ENCODE measurements at regions not wholly inside any gene's neighbourhood (a gene's known extent, or its start where the extent isn't known, plus 50 kb on each side); places are given as distances from the start of the nearest gene placed in this dataset.
"Not testable (repeated sequence)": the region's sequence is repeated elsewhere in the genome, so short reads cannot be mapped to it uniquely, and the experiment has no call there.

DNA sequence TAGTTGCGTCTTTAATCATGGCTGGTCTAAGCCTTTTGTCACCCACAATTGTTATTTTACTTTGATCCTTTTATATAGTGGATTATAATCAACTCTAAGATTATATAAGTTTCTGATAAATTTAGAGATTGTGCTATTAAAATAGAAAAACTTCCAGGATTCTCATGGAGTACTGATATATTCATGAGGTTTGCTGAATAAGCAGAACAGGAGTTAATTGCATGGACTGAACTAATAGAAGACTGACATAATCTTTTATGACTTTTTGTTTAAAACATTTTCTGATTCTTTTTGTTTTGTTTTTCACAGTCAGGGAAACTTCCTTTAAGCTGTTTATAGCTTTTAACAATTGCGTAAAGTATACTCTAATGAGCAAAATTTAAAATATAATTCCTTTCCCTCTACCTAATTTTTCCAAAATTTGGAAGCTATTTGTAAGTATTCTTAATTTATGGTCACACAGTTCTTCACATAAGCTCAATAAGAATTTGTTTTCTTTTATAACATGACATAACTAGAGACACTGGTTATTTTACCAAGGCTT, 129.9 kb upstream of the TMEM260 start:
- WGBS, 2 donors: 69 to 95% methylated on average over 2 of the region's 2 CpGs
- ATAC-seq (ENCODE audit: insufficient read depth, low FRiP score): no peak
- TF ChIP-seq CTCF (IDR thresholded peaks at IDR 0.05; ENCODE audit: control extremely low read depth, extremely low read depth): no peak
- H3K27me3 ChIP-seq (ENCODE audit: control insufficient read depth in 3 of 3, insufficient read depth in 3 of 3, low read length in 2 of 3): no peaks in the 10 kb centered on the region
- no peaks in the 10 kb centered on the region for H3K4me1 ChIP-seq (ENCODE audit: control insufficient read depth in 5 of 5, insufficient read depth in 5 of 5, low read length in 5 of 5)
- no peak overlapping the region for H3K4me3 ChIP-seq
- H3K9ac ChIP-seq (ENCODE audit: insufficient read depth in 1 of 2, low read length in 2 of 2): no peak overlapping the region
- H3K27ac ChIP-seq (ENCODE audit: low read depth in 1 of 2, low read length in 1 of 2): no peak overlapping the region
- peaks cover 0 to 5% (median 1%) of the 10 kb centered on the region in 4 donors for H3K9me3 ChIP-seq (ENCODE audit: control insufficient read depth in 4 of 4, insufficient read depth in 3 of 4, low read length in 3 of 4)
- no peak for DNase-seq
- no peaks in the 10 kb centered on the region for H3K36me3 ChIP-seq (ENCODE audit: control insufficient read depth in 4 of 4, insufficient read depth in 4 of 4, low read length in 4 of 4)

GRCh38 chr14:56452940-56453339, 126.7 kb upstream of the TMEM260 start:
- Histone ChIP-seq H3K4me3 (no peak overlapping the region), H3K27ac (ENCODE audit: low read depth in 1 of 2, low read length in 1 of 2) (no peak overlapping the region), H3K27me3 (ENCODE audit: control insufficient read depth in 3 of 3, insufficient read depth in 3 of 3, low read length in 2 of 3) (no peaks in the 10 kb centered on the region), H3K9ac (ENCODE audit: insufficient read depth in 1 of 2, low read length in 2 of 2) (no peak overlapping the region), H3K9me3 (ENCODE audit: control insufficient read depth in 4 of 4, insufficient read depth in 3 of 4, low read length in 3 of 4) (peaks cover 0 to 5% (median 1%) of the 10 kb centered on the region in 4 donors), H3K36me3 (ENCODE audit: control insufficient read depth in 4 of 4, insufficient read depth in 4 of 4, low read length in 4 of 4) (no peaks in the 10 kb centered on the region), H3K4me1 (ENCODE audit: control insufficient read depth in 5 of 5, insufficient read depth in 5 of 5, low read length in 5 of 5) (no peaks in the 10 kb centered on the region)
- DNase-seq (no peak), ATAC-seq (ENCODE audit: insufficient read depth, low FRiP score) (no peak)
- no peak for TF ChIP-seq CTCF (IDR thresholded peaks at IDR 0.05; ENCODE audit: control extremely low read depth, extremely low read depth)
- 76 to 88% methylated on average over 6 of the region's 6 CpGs for WGBS, 2 donors

DNA sequence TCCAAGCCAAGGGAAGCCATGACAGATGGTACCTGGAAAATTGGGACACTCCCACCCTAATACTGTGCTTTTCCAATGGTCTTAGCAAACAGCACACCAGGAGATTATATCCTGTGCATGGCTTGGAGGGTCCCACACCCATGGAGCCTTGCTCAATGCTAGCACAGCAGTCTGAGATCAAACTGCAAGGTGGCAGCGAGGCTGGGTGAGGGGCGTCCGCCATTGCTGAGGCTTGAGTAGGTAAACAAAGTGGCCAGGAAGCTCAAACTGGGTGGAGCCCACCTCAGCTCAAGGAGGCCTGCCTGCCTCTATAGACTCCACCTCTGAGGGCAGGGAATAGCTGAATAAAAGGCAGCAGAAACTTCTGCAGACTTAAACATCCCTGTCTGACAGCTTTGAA, 124.9 kb upstream of the TMEM260 start:
- H3K9ac ChIP-seq (ENCODE audit: insufficient read depth in 1 of 2, low read length in 2 of 2); H3K9me3 ChIP-seq (ENCODE audit: control insufficient read depth in 4 of 4, insufficient read depth in 3 of 4, low read length in 3 of 4); ATAC-seq (ENCODE audit: insufficient read depth, low FRiP score); H3K36me3 ChIP-seq (ENCODE audit: control insufficient read depth in 4 of 4, insufficient read depth in 4 of 4, low read length in 4 of 4); H3K27ac ChIP-seq (ENCODE audit: low read depth in 1 of 2, low read length in 1 of 2); DNase-seq; H3K4me1 ChIP-seq (ENCODE audit: control insufficient read depth in 5 of 5, insufficient read depth in 5 of 5, low read length in 5 of 5); H3K27me3 ChIP-seq (ENCODE audit: control insufficient read depth in 3 of 3, insufficient read depth in 3 of 3, low read length in 2 of 3); H3K4me3 ChIP-seq: not testable (repeated sequence)
- WGBS, 2 donors: 93 to 95% methylated on average over 3 of the region's 3 CpGs

DNA sequence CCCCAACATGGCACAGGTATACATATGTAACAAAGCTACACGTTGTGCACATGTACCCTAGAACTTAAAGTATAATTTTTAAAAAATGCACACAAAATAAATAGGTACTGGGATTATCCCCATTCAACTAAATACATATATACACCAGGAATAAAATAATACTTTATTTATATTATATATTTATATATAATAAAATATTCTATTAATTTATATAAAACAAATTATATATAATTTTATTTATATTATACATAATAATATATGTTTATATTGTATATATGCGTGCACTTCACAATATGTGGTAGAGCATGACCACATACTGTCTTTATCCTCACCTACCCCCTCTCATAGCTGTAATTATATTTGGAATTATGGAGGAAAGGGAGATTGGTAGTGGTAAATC, 119.1 kb upstream of the TMEM260 start:
- no peak for TF ChIP-seq CTCF (IDR thresholded peaks at IDR 0.05; ENCODE audit: control extremely low read depth, extremely low read depth)
- no peaks in the 10 kb centered on the region for H3K27me3 ChIP-seq (ENCODE audit: control insufficient read depth in 3 of 3, insufficient read depth in 3 of 3, low read length in 2 of 3)
- WGBS, 2 donors: 94 to 100% methylated on average over 2 of the region's 2 CpGs

More for the DNA sequence above, 119.1 kb upstream of the TMEM260 start:
- Histone ChIP-seq H3K4me1 (ENCODE audit: control insufficient read depth in 5 of 5, insufficient read depth in 5 of 5, low read length in 5 of 5) (no peaks in the 10 kb centered on the region), H3K9ac (ENCODE audit: insufficient read depth in 1 of 2, low read length in 2 of 2) (no peak overlapping the region), H3K9me3 (ENCODE audit: control insufficient read depth in 4 of 4, insufficient read depth in 3 of 4, low read length in 3 of 4) (no peaks in the 10 kb centered on the region), H3K4me3 (no peak overlapping the region), H3K36me3 (ENCODE audit: control insufficient read depth in 4 of 4, insufficient read depth in 4 of 4, low read length in 4 of 4) (no peaks in the 10 kb centered on the region), H3K27ac (ENCODE audit: low read depth in 1 of 2, low read length in 1 of 2) (no peak overlapping the region)
- ATAC-seq (ENCODE audit: insufficient read depth, low FRiP score) (no peak), DNase-seq (no peak)
